Nephron progenitor cell (in vitro differentiated cells): ENCODE measurements at regions not wholly inside any gene's neighbourhood (a gene's known extent, or its start where the extent isn't known, plus 50 kb on each side); places are given as distances from the start of the nearest gene placed in this dataset.
A peak's percentile ranks its signal among the peaks of the same experiment; 100 is the strongest.

ENCODE experiments used
- DNase-seq: peaks from one replicate; pipeline ENCODE4 v3.0.0; 2021
- H3K27ac Mint-ChIP-seq: 2 replicates; pipeline ENCODE4 v1.8.0; 2021; ENCODE audit warnings: mild to moderate bottlenecking, moderate library complexity, mixed read lengths
- H3K27me3 Mint-ChIP-seq: 2 replicates; pipeline ENCODE4 v1.8.0; 2021; ENCODE audit warnings: mild to moderate bottlenecking, low read depth, mixed read lengths; ENCODE audit not compliant: poor library complexity
- H3K36me3 Mint-ChIP-seq: 2 replicates; pipeline ENCODE4 v1.8.0; 2021; ENCODE audit warnings: low read depth, mixed read lengths
- H3K4me1 Mint-ChIP-seq: 2 replicates; pipeline ENCODE4 v1.8.0; 2021; ENCODE audit warnings: mixed read lengths
- H3K4me3 Mint-ChIP-seq: 2 replicates; pipeline ENCODE4 v1.8.0; 2021; ENCODE audit warnings: mild to moderate bottlenecking, moderate library complexity, mixed read lengths
- H3K9me3 Mint-ChIP-seq: 2 replicates; pipeline ENCODE4 v1.8.0; 2021; ENCODE audit warnings: mild to moderate bottlenecking, moderate library complexity, mixed read lengths
- CTCF ChIP-seq: fragments of 200-600 bp; sonication (generic); IDR thresholded peaks from 2 replicates; pipeline ENCODE4 v1.5.0; 2021; ENCODE audit warnings: antibody characterized with exemption

- Mint-ChIP-seq H3K36me3 (no peaks in the 10 kb centered on the region), H3K9me3 (peaks cover 14% of the 10 kb centered on the region)
- peak; percentile 21 for DNase-seq
These were observed 333.3 kb upstream of the DDX53 start for GRCh38 chrX:22666441-22666840.

DNA sequence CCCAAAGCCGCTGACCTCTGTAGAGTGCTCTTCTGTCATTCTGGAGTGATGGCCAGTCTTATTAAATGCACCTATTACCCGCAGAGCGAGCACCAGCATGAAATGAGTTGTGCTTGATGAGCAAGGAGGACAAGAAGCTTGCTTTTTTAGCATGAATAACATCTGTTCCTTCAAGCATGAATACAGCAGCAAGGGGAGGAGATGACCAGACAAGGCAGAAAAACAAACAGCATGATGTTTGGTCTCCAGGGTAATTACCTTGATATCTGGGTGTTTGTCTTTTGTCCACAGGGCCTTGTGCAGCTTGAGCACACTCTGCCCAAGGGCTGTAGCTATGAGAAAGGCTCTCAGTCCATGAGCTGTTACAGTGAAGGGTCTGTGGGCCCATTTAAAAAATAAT lies 324.8 kb upstream of the DDX53 start:
- TF ChIP-seq CTCF = no peak
- H3K4me3 Mint-ChIP-seq = no peak overlapping the region
- peak overlapping the region; percentile 49 for H3K27ac Mint-ChIP-seq
- peaks cover 20% of the 10 kb centered on the region for H3K4me1 Mint-ChIP-seq
- H3K36me3 Mint-ChIP-seq = no peaks in the 10 kb centered on the region
- no peaks in the 10 kb centered on the region for H3K27me3 Mint-ChIP-seq
- H3K9me3 Mint-ChIP-seq = peaks cover 37% of the 10 kb centered on the region
- DNase-seq = no peak

More at GRCh38 chrX:22666441-22666840, 333.3 kb upstream of the DDX53 start:
- Mint-ChIP-seq H3K4me3 (no peak overlapping the region), H3K4me1 (no peaks in the 10 kb centered on the region), H3K27me3 (peaks cover 4% of the 10 kb centered on the region), H3K27ac (no peak overlapping the region)
- no peak for TF ChIP-seq CTCF

DNA sequence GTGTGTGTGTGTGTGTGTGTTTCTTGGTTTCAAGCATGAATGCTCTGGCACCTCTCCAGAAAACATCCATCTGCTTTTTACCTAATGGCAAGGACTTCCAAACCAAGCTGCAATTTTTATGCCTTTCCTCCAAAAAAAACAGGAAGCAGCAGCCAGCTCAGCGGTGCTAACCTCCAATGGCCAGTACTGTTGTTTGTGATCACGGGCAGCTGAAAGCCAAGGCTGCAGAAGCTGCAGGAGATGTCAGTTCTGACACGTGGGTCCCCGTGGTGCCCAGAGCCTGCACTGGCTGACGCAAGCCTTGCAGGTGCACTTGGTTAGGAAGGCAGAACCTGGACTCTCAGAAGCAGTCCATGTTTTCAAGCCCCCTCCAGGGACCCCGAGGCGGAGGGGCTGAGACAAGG lies 313.6 kb upstream of the DDX53 start:
- no peak for TF ChIP-seq CTCF
- H3K4me1 Mint-ChIP-seq = peaks cover 32% of the 10 kb centered on the region
- no peaks in the 10 kb centered on the region for H3K36me3 Mint-ChIP-seq
- no peak for DNase-seq
- H3K9me3 Mint-ChIP-seq = peaks cover 11% of the 10 kb centered on the region
- H3K4me3 Mint-ChIP-seq = no peak overlapping the region
- no peaks in the 10 kb centered on the region for H3K27me3 Mint-ChIP-seq
- no peak overlapping the region for H3K27ac Mint-ChIP-seq

DNA sequence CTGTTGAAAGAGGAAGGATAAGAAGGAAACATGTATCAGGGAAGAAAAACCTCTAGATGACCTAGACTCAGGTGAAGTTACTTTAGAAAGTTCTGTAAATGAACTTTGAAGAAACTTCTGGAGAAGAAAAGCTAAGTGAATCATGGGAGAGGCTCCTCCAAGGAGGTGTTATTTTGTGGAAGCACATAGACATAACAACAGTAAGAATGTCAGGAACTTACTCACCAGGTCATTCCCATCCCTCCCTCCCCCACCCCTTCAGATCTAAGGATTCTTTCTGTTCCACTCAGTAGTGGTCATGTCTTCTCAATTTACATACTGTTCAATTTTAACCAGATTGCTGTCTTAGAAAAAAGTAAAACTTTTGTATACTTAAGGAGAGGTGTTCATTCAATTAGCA lies 310.5 kb upstream of the DDX53 start:
- H3K27ac Mint-ChIP-seq = no peak overlapping the region
- H3K4me1 Mint-ChIP-seq = peaks cover 32% of the 10 kb centered on the region
- no peak for DNase-seq
- H3K27me3 Mint-ChIP-seq = no peaks in the 10 kb centered on the region
- no peaks in the 10 kb centered on the region for H3K36me3 Mint-ChIP-seq
- no peak for TF ChIP-seq CTCF
- H3K4me3 Mint-ChIP-seq = no peak overlapping the region
- H3K9me3 Mint-ChIP-seq = no peaks in the 10 kb centered on the region

DNA sequence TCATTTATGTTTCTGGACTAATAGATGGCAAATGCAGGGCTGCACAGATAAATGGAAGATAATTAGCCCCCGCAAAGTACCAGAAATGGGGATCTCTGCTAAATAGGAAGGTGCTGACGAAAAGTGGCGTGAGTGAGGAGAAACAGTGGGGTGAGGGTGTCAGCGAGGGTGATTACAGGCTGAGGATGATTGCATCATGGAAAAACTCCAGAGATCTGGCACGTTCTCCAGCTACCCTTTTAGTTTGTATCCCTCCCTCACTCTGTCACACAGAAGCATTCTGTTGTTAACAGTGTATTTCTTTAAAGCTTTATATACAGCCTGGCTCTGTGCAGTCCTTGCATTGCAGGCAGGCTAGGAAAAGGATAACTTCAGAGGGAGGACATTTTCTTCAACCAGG lies 309.6 kb upstream of the DDX53 start:
- H3K4me1 Mint-ChIP-seq = peaks cover 32% of the 10 kb centered on the region
- no peak overlapping the region for H3K4me3 Mint-ChIP-seq
- peaks cover 4% of the 10 kb centered on the region for H3K27me3 Mint-ChIP-seq
- no peak for DNase-seq
- no peaks in the 10 kb centered on the region for H3K36me3 Mint-ChIP-seq
- no peak overlapping the region for H3K27ac Mint-ChIP-seq
- H3K9me3 Mint-ChIP-seq = no peaks in the 10 kb centered on the region
- TF ChIP-seq CTCF = no peak

DNA sequence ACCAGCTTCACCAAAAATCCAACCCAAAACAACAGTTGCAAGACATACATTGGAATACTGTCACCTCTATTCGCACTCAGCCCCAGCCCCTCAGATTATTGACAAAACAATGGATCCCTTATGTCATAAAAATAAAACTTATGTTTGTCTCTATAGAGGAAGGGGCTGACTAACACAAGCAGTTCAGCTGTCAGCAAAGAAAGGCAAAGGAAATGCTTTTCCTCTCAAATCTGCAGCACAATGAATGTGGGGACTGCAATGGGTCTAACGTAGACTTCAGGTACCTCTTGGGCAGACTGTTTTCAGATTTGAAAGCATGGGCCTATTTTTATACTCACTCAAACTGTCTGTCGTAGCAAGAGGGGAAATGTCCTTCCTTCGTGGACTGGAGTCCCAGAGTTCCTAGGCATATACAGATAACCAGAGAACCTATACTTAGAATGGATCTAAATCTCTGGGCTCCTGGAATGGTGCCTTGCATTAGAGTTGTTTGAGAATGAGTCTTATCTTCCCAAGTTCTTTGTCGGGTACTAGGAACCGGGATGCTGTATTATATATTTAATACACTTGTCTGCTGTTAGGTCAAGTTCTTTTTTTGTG lies 307.7 kb upstream of the DDX53 start:
- peaks cover 4% of the 10 kb centered on the region for H3K27me3 Mint-ChIP-seq
- no peak overlapping the region for H3K27ac Mint-ChIP-seq
- no peaks in the 10 kb centered on the region for H3K9me3 Mint-ChIP-seq
- peaks cover 22% of the 10 kb centered on the region for H3K4me1 Mint-ChIP-seq
- no peak for TF ChIP-seq CTCF
- H3K4me3 Mint-ChIP-seq = no peak overlapping the region
- no peaks in the 10 kb centered on the region for H3K36me3 Mint-ChIP-seq
- DNase-seq = no peak
